GM12891 (cell line): ENCODE measurements at regions not wholly inside any gene's neighbourhood (a gene's known extent, or its start where the extent isn't known, plus 50 kb on each side); places are given as distances from the start of the nearest gene placed in this dataset.

Experiments used
- PAX5 ChIP-seq: IDR thresholded peaks from 2 replicates; pipeline ENCODE4 v1.6.1; 2011; ENCODE audit warnings: low read length, moderate library complexity, mild to moderate bottlenecking; ENCODE audit not compliant: insufficient read depth, severe bottlenecking
- POLR2A ChIP-seq: IDR thresholded peaks from 2 replicates; pipeline ENCODE4 v1.6.1; 2011; ENCODE audit warnings: low read depth, low read length, control low read depth
- POLR2AphosphoS5 ChIP-seq: IDR thresholded peaks from 2 replicates; pipeline ENCODE4 v1.6.1; 2011; ENCODE audit warnings: low read depth, low read length, control low read depth
- POU2F2 ChIP-seq: IDR thresholded peaks from 2 replicates; pipeline ENCODE4 v1.6.1; 2011; ENCODE audit warnings: low read depth, mild to moderate bottlenecking, control low read depth, low read length, moderate library complexity
- SPI1 ChIP-seq: IDR thresholded peaks from 2 replicates; pipeline ENCODE4 v1.6.1; 2011; ENCODE audit warnings: low read depth, low read length, control low read depth
- TAF1 ChIP-seq: IDR thresholded peaks from 2 replicates; pipeline ENCODE4 v1.6.1; 2011; ENCODE audit warnings: low read depth, low read length, control low read depth

DNA sequence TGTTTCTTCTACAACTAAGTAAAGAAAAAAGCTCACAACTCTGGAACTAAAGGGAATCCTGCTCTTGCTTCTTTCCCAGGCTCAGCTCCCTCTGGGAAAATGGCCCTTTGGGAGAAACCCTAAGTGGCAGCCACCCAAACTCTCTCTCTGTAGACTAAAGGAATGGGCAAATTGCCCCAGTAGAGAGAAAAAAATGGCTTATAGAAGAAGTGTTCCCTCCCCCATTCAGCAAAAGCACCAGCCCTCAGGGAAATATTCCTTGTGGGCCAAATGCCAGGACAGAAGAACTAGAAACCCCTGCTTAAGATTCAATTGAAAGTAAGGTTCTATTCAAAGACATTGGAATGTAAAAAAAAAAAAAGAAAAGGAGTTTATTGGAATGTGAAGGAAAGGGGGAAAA lies 603.7 kb upstream of the ALCAM start:
- TF ChIP-seq POLR2AphosphoS5 (no peak), POLR2A (no peak), TAF1 (no peak), POU2F2 (no peak), PAX5 (no peak), SPI1 (no peak)
